GM12875 (cell line): ENCODE measurements at regions not wholly inside any gene's neighbourhood (a gene's known extent, or its start where the extent isn't known, plus 50 kb on each side); places are given as distances from the start of the nearest gene placed in this dataset.

Experiments used
- H3K4me3 ChIP-seq: one replicate; pipeline ENCODE4 v1.5.1; 2011; ENCODE audit warnings: low read depth, low read length, control low read depth
- TF ChIP-seq, protein P1 (sequence below): IDR thresholded peaks from 2 replicates; pipeline ENCODE4 v1.5.1; 2011; ENCODE audit warnings: low read depth, mild to moderate bottlenecking, control low read depth, inconsistent platforms, low read length, moderate library complexity, borderline replicate concordance; ENCODE audit not compliant: insufficient read depth

GRCh38 chr2:64768491-64769005 is 114.8 kb upstream of the SERTAD2 start:
- H3K4me3 ChIP-seq: peak overlapping the region; percentile 68
- TF ChIP-seq, protein P1, sequence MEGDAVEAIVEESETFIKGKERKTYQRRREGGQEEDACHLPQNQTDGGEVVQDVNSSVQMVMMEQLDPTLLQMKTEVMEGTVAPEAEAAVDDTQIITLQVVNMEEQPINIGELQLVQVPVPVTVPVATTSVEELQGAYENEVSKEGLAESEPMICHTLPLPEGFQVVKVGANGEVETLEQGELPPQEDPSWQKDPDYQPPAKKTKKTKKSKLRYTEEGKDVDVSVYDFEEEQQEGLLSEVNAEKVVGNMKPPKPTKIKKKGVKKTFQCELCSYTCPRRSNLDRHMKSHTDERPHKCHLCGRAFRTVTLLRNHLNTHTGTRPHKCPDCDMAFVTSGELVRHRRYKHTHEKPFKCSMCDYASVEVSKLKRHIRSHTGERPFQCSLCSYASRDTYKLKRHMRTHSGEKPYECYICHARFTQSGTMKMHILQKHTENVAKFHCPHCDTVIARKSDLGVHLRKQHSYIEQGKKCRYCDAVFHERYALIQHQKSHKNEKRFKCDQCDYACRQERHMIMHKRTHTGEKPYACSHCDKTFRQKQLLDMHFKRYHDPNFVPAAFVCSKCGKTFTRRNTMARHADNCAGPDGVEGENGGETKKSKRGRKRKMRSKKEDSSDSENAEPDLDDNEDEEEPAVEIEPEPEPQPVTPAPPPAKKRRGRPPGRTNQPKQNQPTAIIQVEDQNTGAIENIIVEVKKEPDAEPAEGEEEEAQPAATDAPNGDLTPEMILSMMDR: no peak

DNA sequence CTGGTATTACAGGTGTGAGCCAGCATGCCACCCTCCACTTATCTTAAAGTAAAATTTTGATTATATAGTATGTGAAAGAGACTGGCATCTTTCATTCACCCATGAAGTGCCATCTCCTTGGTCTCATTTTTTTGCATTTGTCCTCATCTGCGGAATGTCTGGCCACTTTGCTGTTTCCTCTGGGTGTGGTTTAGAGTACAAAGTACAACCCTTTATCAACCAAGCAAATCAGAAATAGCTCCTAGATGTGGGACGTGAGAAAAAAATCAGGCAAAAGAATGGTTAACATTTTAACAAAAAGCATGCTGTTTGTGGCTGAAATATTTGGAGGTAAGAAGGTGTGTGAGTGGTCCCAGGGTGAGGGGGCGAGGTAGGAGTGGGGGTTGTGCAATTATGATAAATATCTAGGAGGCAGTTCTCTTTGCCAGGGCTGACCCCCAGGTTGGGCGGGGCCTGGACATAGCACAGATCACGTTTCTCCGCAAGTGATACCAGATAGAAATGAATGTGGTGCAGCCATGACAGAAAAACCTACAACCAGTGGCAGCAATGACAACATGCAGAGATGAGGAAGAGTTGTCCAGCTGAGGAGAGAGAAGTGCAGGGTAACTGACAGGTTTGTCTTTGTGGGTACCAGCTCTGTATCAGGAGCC is 115.8 kb upstream of the SERTAD2 start:
- TF ChIP-seq, protein P1: no peak
- no peak overlapping the region for H3K4me3 ChIP-seq

- H3K4me3 ChIP-seq: no peak overlapping the region
- TF ChIP-seq, protein P1: no peak
These were observed 116.5 kb upstream of the SERTAD2 start for GRCh38 chr2:64770137-64770780.

GRCh38 chr2:64770781-64771334 is 117.1 kb upstream of the SERTAD2 start:
- TF ChIP-seq, protein P1: no peak
- no peak overlapping the region for H3K4me3 ChIP-seq

- no peak overlapping the region for H3K4me3 ChIP-seq
- TF ChIP-seq, protein P1: no peak
These were observed 118.0 kb upstream of the SERTAD2 start for GRCh38 chr2:64771737-64772136.

GRCh38 chr2:64773461-64774118 is 119.9 kb upstream of the SERTAD2 start:
- TF ChIP-seq, protein P1: no peak
- no peak overlapping the region for H3K4me3 ChIP-seq

GRCh38 chr2:64777841-64778240 is 124.1 kb upstream of the SERTAD2 start:
- TF ChIP-seq, protein P1: no peak

More at GRCh38 chr2:64777841-64778240, 124.1 kb upstream of the SERTAD2 start:
- H3K4me3 ChIP-seq: no peak overlapping the region
